ENCODE measurements at regions not wholly inside any gene's neighbourhood (a gene's known extent, or its start where the extent isn't known, plus 50 kb on each side); places are given as distances from the start of the nearest gene placed in this dataset.

DNA sequence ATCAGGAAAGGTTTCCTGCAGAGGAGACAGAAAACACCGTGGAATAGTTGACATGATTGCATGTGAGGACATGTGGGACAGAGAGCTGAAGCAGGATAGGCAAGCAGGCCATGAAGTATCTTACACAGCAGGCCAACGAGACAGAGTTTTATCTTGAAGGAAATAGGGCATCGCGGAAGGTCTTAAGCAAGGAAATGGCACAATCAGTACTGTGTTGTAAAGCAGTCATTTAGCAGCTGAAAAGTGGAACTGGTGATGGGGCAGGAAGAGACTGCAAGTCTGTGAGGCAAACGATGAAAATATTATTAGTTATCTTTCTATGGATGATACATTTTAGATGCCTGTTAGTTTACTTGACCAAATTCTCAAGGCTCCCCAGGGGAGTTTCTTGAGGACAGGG is 535.1 kb downstream of the SOX2 start:
- no peaks in the 10 kb centered on the region for H3K36me3 ChIP-seq
- intact Hi-C loops (cut with DNase I), result no loop called here
- H3K9me3 ChIP-seq, result no peaks in the 10 kb centered on the region
- no peaks in the 10 kb centered on the region for H3K27me3 ChIP-seq
- TF ChIP-seq, protein P1, sequence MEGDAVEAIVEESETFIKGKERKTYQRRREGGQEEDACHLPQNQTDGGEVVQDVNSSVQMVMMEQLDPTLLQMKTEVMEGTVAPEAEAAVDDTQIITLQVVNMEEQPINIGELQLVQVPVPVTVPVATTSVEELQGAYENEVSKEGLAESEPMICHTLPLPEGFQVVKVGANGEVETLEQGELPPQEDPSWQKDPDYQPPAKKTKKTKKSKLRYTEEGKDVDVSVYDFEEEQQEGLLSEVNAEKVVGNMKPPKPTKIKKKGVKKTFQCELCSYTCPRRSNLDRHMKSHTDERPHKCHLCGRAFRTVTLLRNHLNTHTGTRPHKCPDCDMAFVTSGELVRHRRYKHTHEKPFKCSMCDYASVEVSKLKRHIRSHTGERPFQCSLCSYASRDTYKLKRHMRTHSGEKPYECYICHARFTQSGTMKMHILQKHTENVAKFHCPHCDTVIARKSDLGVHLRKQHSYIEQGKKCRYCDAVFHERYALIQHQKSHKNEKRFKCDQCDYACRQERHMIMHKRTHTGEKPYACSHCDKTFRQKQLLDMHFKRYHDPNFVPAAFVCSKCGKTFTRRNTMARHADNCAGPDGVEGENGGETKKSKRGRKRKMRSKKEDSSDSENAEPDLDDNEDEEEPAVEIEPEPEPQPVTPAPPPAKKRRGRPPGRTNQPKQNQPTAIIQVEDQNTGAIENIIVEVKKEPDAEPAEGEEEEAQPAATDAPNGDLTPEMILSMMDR (IDR thresholded peaks at IDR 0.05), result no peak
- TF ChIP-seq EP300 (IDR thresholded peaks at IDR 0.05) (no peak), POLR2A (IDR thresholded peaks at IDR 0.05; ENCODE audit: low read depth) (no peak), POLR2AphosphoS5 (IDR thresholded peaks at IDR 0.05) (no peak)
- peaks cover 6 to 17% (median 11%) of the 10 kb centered on the region in 4 donors for H3K4me1 ChIP-seq
- no peak overlapping the region for H3K27ac ChIP-seq (replicated peaks in 1 of 4)
- no peak for DNase-seq (ENCODE audit: extremely low spot score)
- WGBS, result 77% methylated on average over 5 of the region's 5 CpGs
- H3K4me3 ChIP-seq, result no peak overlapping the region

DNA sequence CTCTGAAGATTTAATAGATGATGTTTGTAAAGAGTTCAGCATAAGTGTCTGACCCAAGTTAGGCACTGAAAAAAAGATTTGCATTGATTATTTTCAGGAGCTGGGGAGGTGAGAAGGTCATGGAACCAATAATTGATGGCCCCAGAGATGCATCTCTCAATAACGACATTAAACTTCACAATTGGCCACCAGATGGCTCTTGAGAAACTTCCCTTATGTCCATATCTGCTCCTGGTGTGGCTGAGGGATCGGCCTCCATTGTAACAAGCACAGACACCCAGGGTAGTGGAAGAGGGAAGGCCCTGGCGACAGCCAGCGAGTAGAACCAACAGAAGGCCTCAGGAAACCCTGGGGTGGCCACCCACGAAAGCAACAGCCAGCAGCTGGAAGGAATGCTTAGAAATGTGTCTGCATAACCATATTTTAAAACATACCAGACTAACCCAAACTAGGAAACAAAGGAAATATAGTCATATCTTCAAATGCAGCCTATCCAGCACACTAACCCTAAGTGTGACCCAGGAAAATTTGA is 536.7 kb downstream of the SOX2 start:
- Histone ChIP-seq H3K9me3 (no peaks in the 10 kb centered on the region), H3K36me3 (no peaks in the 10 kb centered on the region), H3K27ac (replicated peaks in 1 of 4) (no peak overlapping the region), H3K4me3 (no peak overlapping the region), H3K4me1 (peaks cover 0 to 3% (median 0%) of the 10 kb centered on the region in 4 donors), H3K27me3 (no peaks in the 10 kb centered on the region)
- WGBS, result 67% methylated on average over 3 of the region's 5 CpGs
- DNase-seq (ENCODE audit: extremely low spot score), result no peak
- TF ChIP-seq POLR2AphosphoS5 (IDR thresholded peaks at IDR 0.05), result no peak
- TF ChIP-seq, protein P1 (IDR thresholded peaks at IDR 0.05), result no peak
- TF ChIP-seq POLR2A (IDR thresholded peaks at IDR 0.05; ENCODE audit: low read depth), result no peak
- TF ChIP-seq EP300 (IDR thresholded peaks at IDR 0.05), result no peak
- intact Hi-C loops (cut with DNase I), result no loop called here

DNA sequence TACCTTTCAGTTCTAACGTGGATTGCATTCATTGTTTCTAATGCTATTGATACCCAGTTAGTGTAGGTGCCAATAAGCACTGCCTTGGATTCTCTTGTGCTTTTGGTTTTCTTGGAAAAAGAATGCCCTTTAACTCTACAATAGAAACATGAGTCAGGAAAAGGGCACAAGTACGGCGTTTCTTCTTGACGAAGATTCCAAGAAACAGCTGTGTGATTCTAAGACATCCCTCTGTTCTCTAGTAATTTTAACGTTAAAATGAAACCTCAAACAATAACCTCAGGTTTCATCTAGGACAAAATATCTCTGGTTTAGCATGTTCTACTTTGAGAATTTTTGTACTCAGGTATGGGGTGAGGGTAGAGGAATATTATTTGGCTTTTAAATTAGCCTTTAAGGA is 540.5 kb upstream of the ATP11B start:
- H3K4me3 ChIP-seq, result no peak overlapping the region
- no peaks in the 10 kb centered on the region for H3K9me3 ChIP-seq
- intact Hi-C loops (cut with DNase I), result no loop called here
- H3K27me3 ChIP-seq, result peaks cover 0 to 4% (median 0%) of the 10 kb centered on the region in 4 donors
- TF ChIP-seq EP300 (IDR thresholded peaks at IDR 0.05), result no peak
- H3K4me1 ChIP-seq, result no peaks in the 10 kb centered on the region
- DNase-seq (ENCODE audit: extremely low spot score), result no peak
- WGBS, result 65% methylated on average over 5 of the region's 5 CpGs
- H3K27ac ChIP-seq (replicated peaks in 1 of 4), result no peak overlapping the region
- no peaks in the 10 kb centered on the region for H3K36me3 ChIP-seq

GRCh38 chr3:182255158-182255557 is 538.1 kb upstream of the ATP11B start:
- no peaks in the 10 kb centered on the region for H3K9me3 ChIP-seq
- 66% methylated on average over 2 of the region's 2 CpGs for WGBS
- peaks cover 0 to 9% (median 2%) of the 10 kb centered on the region in 4 donors for H3K27me3 ChIP-seq
- TF ChIP-seq POLR2A (IDR thresholded peaks at IDR 0.05; ENCODE audit: low read depth), result no peak
- TF ChIP-seq EP300 (IDR thresholded peaks at IDR 0.05), result no peak
- TF ChIP-seq POLR2AphosphoS5 (IDR thresholded peaks at IDR 0.05), result no peak
- TF ChIP-seq, protein P1 (IDR thresholded peaks at IDR 0.05), result no peak
- intact Hi-C loops (cut with DNase I), result loop anchor here (5.0 kb wide), 1 partner anchor 543 kb away; the partner anchor contains the start of gene SOX2
- H3K4me1 ChIP-seq, result no peaks in the 10 kb centered on the region
- DNase-seq (ENCODE audit: extremely low spot score), result no peak
- no peaks in the 10 kb centered on the region for H3K36me3 ChIP-seq
- no peak overlapping the region for H3K27ac ChIP-seq (replicated peaks in 1 of 4)
- H3K4me3 ChIP-seq, result no peak overlapping the region

- WGBS, result 74% methylated on average over 4 of the region's 4 CpGs
- Histone ChIP-seq H3K36me3 (no peaks in the 10 kb centered on the region), H3K9me3 (no peaks in the 10 kb centered on the region), H3K4me1 (no peaks in the 10 kb centered on the region), H3K27me3 (peaks cover 0 to 12% (median 2%) of the 10 kb centered on the region in 4 donors), H3K4me3 (no peak overlapping the region), H3K27ac (replicated peaks in 1 of 4) (no peak overlapping the region)
- TF ChIP-seq POLR2AphosphoS5 (IDR thresholded peaks at IDR 0.05) (no peak), EP300 (IDR thresholded peaks at IDR 0.05) (no peak), POLR2A (IDR thresholded peaks at IDR 0.05; ENCODE audit: low read depth) (no peak)
- TF ChIP-seq, protein P1 (IDR thresholded peaks at IDR 0.05), result no peak
- no peak for DNase-seq (ENCODE audit: extremely low spot score)
- intact Hi-C loops (cut with DNase I), result loop anchor here (5.0 kb wide), 1 partner anchor 545 kb away; the partner anchor contains the start of gene SOX2
Measured at GRCh38 chr3:182257361-182257760, 535.9 kb upstream of the ATP11B start.

Data from esophagus muscularis mucosa (tissue), 4 donors.